Gastrocnemius medialis (tissue), 4 donors: ENCODE measurements at regions not wholly inside any gene's neighbourhood (a gene's known extent, or its start where the extent isn't known, plus 50 kb on each side); places are given as distances from the start of the nearest gene placed in this dataset.

Source experiments
- ATAC-seq, 2 donors: fragments of 150-250 bp; one replicate each; pipeline ENCODE4 v1.9.1; 2016
- DNase-seq, 2 donors: peaks; one replicate each; pipeline ENCODE4 v3.0.0-alpha.2; 2019
- H3K27ac ChIP-seq, 4 donors: fragments of 200-600 bp; sonication (generic); 1 replicate in 1 of 4; 2 replicates in 3 of 4; pipeline ENCODE4 v1.5.1; 2016 to 2018; ENCODE audit warnings: mild to moderate bottlenecking in 2 of 4, moderate library complexity in 1 of 4
- H3K27me3 ChIP-seq, 3 donors: fragments of 200-600 bp; sonication (generic) in 2 of 3; 1 replicate in 1 of 3; 2 replicates in 2 of 3; pipeline versions ENCODE4 v1.5.1 to v1.6.0; 2016 to 2019; ENCODE audit warnings: mild to moderate bottlenecking in 1 of 3, moderate library complexity in 1 of 3
- H3K36me3 ChIP-seq, 2 donors: fragments of 200-600 bp; sonication (generic) in 1 of 2; one replicate each; pipeline ENCODE4 v1.5.1; 2017 to 2018
- H3K4me1 ChIP-seq, 2 donors: fragments of 200-600 bp; sonication (generic) in 1 of 2; one replicate each; pipeline ENCODE4 v1.5.1; 2016 to 2017; ENCODE audit warnings: mild to moderate bottlenecking in 2 of 2
- H3K4me3 ChIP-seq, 4 donors: fragments of 200-600 bp; sonication (generic) in 3 of 4; 1 replicate in 1 of 4; 2 replicates in 3 of 4; pipeline ENCODE4 v1.5.1; 2016 to 2019; ENCODE audit warnings: mild to moderate bottlenecking in 2 of 4
- H3K9me3 ChIP-seq, 3 donors: fragments of 200-600 bp; sonication (generic) in 2 of 3; 1 replicate in 1 of 3; 2 replicates in 2 of 3; pipeline ENCODE4 v1.5.1; 2016 to 2019
- POLR2A ChIP-seq, 2 donors: fragments of 450-650 bp; IDR thresholded peaks; one replicate each; pipeline ENCODE4 v1.6.1; 2017; ENCODE audit warnings: antibody characterized with exemption in 2 of 2, mild to moderate bottlenecking in 2 of 2, moderate library complexity in 2 of 2
- in situ Hi-C, 4 donors: fragments of 200-750 bp; cut with MboI; loops; one replicate each; pipeline versions ENCODE4 v1.15.0 to v1.8.0; 2017; ENCODE audit warnings: low sequenced_read_pairs in 4 of 4
- intact Hi-C: fragments of 100-400 bp; cut with DNase I; formaldehyde crosslinking; loops from one replicate; pipeline ENCODE4 v1.15.1; 2023; ENCODE audit warnings: low total_unique reads
- TF ChIP-seq, protein P1 (sequence below), 5 experiments: fragments of 450-650 bp in 3 of 5; fragments of 200-600 bp in 2 of 5; sonication (generic) in 2 of 5; IDR thresholded peaks in 4 of 5; conservative IDR thresholded peaks in 1 of 5; 1 replicate in 4 of 5; 2 replicates in 1 of 5; pipeline ENCODE4 v1.5.1; 2016 to 2019; ENCODE audit warnings: antibody characterized with exemption in 5 of 5, mild to moderate bottlenecking in 3 of 5, moderate library complexity in 3 of 5

DNA sequence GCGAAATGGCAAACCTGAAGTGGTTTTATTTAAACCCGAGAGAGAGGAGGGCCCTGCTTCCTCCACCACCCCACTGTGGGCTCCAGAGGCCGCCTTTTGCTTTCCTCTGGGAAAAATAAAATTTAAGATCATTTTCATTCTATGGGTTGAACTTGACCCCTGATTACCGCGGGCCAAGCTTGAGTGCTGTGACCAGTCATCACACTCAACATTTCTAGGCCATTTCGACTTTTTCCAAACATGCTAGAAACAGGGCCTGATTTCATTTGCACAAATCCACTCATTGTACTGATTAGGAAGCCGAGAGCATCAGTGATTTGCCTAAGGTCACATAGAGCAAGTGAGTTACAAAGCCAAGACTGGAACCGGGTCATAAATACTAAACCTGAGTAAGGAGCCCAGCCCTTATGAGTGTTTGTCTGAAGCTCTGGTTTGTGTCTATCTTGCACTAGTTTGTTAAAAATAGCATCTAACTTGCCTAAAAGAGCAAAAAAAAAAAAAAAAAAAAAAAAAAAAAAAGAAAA is 179.7 kb downstream of the DLL1 start:
- in situ Hi-C loops = no loop called here
- intact Hi-C loops = no loop called here
- TF ChIP-seq, protein P1, sequence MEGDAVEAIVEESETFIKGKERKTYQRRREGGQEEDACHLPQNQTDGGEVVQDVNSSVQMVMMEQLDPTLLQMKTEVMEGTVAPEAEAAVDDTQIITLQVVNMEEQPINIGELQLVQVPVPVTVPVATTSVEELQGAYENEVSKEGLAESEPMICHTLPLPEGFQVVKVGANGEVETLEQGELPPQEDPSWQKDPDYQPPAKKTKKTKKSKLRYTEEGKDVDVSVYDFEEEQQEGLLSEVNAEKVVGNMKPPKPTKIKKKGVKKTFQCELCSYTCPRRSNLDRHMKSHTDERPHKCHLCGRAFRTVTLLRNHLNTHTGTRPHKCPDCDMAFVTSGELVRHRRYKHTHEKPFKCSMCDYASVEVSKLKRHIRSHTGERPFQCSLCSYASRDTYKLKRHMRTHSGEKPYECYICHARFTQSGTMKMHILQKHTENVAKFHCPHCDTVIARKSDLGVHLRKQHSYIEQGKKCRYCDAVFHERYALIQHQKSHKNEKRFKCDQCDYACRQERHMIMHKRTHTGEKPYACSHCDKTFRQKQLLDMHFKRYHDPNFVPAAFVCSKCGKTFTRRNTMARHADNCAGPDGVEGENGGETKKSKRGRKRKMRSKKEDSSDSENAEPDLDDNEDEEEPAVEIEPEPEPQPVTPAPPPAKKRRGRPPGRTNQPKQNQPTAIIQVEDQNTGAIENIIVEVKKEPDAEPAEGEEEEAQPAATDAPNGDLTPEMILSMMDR (IDR thresholded peaks at IDR 0.05 in 4 of 5, conservative IDR thresholded peaks at IDR 0.05 in 1 of 5) = no peak
- no peak for TF ChIP-seq POLR2A (IDR thresholded peaks at IDR 0.05)
- no peaks in the 10 kb centered on the region for H3K27me3 ChIP-seq
- no peak overlapping the region for H3K4me3 ChIP-seq
- H3K27ac ChIP-seq = no peak overlapping the region
- H3K4me1 ChIP-seq = no peaks in the 10 kb centered on the region
- no peaks in the 10 kb centered on the region for H3K36me3 ChIP-seq
- no peak for ATAC-seq
- no peak for DNase-seq
- no peaks in the 10 kb centered on the region for H3K9me3 ChIP-seq

DNA sequence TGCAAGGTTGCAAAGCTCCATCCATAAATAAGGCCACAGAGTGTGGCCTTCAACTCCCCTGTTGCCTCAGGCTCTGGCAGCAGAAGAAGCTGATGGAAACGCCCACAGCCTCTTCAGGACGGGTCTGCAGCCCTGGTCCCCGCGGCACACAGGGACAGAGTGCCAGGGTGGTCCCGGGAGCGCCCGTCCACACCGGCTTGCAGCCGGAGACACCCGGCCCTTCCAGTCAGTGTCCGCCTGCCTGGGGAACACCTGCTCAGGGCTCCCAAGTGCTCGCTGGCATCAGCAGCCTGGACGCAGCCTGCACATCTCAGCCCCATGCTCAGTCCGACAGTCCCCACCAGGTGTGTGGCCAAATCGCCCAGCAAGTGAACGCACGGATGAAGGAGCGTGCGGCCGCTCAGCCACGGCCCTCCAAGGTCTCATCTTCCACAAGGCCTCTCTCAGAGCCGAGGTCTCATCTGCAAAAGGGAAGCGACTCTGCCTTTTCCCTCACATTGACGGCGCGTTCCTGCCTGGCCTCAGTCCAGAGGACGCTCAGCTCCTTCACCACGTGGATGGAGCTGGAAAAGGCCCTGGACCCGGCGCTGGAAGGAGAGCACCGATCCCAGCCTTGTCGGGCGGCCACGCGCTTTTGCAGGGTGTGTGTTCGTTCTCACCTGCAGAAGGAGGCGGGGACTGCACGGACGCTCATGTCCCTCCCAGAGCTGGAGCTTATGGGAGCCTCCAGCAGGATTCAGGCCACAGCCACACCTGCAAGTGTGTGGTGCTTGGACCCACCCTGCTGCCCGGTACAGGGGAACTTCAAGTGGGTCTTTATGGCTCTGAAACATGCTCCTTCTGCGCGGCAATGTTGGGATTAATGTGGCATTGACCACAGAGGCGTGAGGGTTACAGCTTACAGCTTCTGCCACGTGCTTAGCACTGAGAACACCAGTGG is 180.4 kb downstream of the DLL1 start:
- Histone ChIP-seq H3K27ac (no peak overlapping the region), H3K4me3 (no peak overlapping the region), H3K27me3 (no peaks in the 10 kb centered on the region), H3K36me3 (no peaks in the 10 kb centered on the region), H3K4me1 (no peaks in the 10 kb centered on the region), H3K9me3 (no peaks in the 10 kb centered on the region)
- no peak for TF ChIP-seq POLR2A (IDR thresholded peaks at IDR 0.05)
- TF ChIP-seq, protein P1 (IDR thresholded peaks at IDR 0.05 in 4 of 5, conservative IDR thresholded peaks at IDR 0.05 in 1 of 5) = no peak
- ATAC-seq = no peak
- intact Hi-C loops = no loop called here
- DNase-seq = peak in 1 of 2 donors; percentile 4
- in situ Hi-C loops = no loop called here

DNA sequence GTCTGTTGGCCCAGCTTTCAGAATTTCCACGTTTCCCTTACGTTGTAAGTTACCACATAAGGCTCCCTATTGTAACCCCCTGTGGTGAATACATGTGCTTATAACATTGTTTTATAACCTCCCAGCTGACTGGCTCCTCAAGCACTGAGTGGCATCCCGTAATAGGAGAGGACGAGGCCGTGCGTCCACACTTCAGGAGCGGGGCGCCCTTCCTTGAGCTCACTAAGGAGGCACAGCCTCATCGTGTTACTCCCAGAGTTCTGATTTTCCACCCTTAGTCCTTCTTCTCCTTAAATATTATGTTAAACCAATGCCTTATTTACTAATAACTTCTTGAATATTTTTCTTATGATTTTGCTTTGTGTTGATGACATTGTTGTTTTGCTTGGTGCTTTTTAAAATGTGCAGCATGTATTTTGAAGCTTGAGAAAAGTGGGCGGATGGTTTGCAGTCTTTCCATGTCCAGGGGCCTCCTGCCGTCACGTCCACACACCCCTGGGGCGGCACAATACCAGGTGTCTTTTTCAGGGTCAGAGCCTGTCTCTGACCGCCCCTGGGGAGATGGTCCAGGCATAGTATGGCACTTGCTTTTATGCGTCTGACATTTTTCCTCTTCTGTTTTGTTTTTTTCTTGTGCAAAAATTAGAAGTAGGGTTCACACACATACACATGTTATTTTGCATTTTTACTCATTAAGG is 181.8 kb downstream of the DLL1 start:
- Histone ChIP-seq H3K27ac (no peak overlapping the region), H3K4me3 (no peak overlapping the region), H3K9me3 (no peaks in the 10 kb centered on the region), H3K4me1 (no peaks in the 10 kb centered on the region), H3K36me3 (no peaks in the 10 kb centered on the region), H3K27me3 (no peaks in the 10 kb centered on the region)
- in situ Hi-C loops = no loop called here
- no peak for ATAC-seq
- no peak for DNase-seq
- intact Hi-C loops = no loop called here
- no peak for TF ChIP-seq POLR2A (IDR thresholded peaks at IDR 0.05)

DNA sequence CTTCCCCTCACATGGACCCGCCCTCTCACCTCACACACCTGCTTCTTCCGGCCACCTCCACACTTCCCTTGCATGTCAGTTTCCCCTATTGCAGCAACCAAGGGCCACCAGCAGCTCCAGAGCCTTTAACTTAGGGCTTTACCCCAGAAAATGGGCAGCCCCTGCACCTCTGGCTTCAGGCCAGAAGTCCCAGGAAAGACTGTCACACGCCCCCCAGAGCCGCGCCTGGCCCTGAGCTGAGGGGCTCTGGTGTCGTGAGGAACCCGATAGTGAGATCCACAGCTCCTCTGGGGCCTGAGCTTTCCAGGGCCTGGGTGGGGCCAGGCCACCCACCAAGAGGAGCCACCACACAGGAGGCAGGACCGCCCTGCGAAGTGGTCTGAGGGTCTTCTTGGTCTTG is 182.4 kb downstream of the DLL1 start:
- no peak for ATAC-seq
- intact Hi-C loops = no loop called here
- TF ChIP-seq, protein P1 (IDR thresholded peaks at IDR 0.05 in 4 of 5, conservative IDR thresholded peaks at IDR 0.05 in 1 of 5) = no peak
- no peak for TF ChIP-seq POLR2A (IDR thresholded peaks at IDR 0.05)
- no peak overlapping the region for H3K4me3 ChIP-seq
- in situ Hi-C loops = no loop called here
- no peak for DNase-seq
- H3K27me3 ChIP-seq = no peaks in the 10 kb centered on the region
- no peaks in the 10 kb centered on the region for H3K36me3 ChIP-seq
- no peak overlapping the region for H3K27ac ChIP-seq
- H3K9me3 ChIP-seq = no peaks in the 10 kb centered on the region
- no peaks in the 10 kb centered on the region for H3K4me1 ChIP-seq

DNA sequence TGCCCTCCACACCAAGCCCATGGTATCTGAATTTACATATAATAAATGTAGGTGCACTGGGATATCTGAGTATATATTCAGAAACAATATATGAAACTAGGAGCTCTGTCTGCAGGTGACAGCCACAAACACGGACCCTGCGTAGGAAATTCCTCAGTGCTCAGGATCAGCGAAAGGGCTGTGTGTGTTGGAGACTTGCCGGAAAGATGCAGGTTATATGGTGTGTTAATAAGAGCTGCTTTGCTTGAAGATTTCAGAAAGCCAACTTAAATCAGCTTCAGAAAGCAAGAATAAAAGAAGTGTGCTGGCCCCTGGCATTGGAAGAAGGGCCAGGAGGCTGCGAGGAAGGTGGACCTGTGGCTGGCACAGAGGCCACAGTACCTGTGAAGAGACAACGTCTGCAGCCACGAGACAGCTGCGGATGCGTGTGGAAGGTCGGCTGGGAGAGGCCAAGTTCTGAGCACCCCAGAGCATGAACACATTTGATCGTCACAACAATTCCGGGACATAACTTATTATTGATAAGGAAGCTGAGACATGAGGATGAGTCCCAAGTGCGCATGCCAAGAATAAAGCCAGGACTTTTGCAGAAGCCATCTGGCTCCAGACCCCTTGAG is 183.2 kb downstream of the DLL1 start:
- Histone ChIP-seq H3K4me3 (no peak overlapping the region), H3K4me1 (no peaks in the 10 kb centered on the region), H3K9me3 (no peaks in the 10 kb centered on the region), H3K27me3 (no peaks in the 10 kb centered on the region), H3K36me3 (no peaks in the 10 kb centered on the region), H3K27ac (no peak overlapping the region)
- DNase-seq = no peak
- ATAC-seq = no peak
- intact Hi-C loops = no loop called here
- in situ Hi-C loops = no loop called here
- TF ChIP-seq, protein P1 (IDR thresholded peaks at IDR 0.05 in 4 of 5, conservative IDR thresholded peaks at IDR 0.05 in 1 of 5) = no peak
- no peak for TF ChIP-seq POLR2A (IDR thresholded peaks at IDR 0.05)
